Muscle of back (tissue), 3 donors: ENCODE measurements at regions not wholly inside any gene's neighbourhood (a gene's known extent, or its start where the extent isn't known, plus 50 kb on each side); places are given as distances from the start of the nearest gene placed in this dataset.

Experiments used
- DNase-seq, 3 donors: peaks; one replicate each; pipeline versions ENCODE4 v3.0.0 to v3.0.0-alpha.2; 2013

GRCh38 chr11:10641912-10642697 lies 51.5 kb downstream of the IRAG1 start:
- no peak for DNase-seq

DNA sequence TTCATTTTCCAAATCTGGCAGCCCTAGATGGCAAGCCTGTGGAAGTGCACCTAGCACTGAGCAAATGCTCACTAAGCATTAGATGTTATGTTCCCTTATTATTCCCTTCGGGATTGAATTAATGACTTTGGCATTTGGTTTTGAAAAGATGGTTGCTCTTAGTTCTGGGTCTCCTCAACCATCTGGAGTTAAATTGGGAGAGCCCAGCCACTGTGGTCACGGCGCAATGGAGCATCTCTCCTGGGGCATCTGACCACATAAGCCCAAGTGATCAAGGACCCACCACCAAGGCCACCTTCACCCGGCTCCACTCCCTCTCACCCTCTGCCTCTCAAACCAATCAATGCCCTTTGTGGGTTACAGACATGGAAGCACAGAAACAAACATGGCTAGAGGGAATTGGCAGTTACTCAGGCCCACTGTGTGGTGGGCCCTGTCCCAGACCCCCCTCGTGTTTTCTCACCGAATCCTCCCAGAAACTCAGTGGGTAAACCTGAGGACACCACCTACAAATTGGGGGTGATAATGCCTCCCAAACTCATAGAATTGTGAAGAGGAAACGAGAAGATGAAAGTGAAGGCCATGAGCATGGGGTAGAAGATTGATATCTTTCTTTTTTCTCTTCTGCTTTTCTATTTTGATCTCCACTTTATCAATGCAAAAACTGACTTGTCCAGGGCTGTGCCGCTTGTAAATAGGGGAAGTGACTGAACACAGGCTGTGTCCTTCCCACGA lies 52.2 kb downstream of the IRAG1 start:
- no peak for DNase-seq

GRCh38 chr11:10640308-10640707 lies 53.2 kb downstream of the IRAG1 start:
- no peak for DNase-seq

GRCh38 chr11:10639350-10639749 lies 54.2 kb downstream of the IRAG1 start:
- DNase-seq = no peak

- peak; percentile 69 to 90 (median 83) for DNase-seq
Measured at GRCh38 chr11:10638316-10638925, 55.1 kb downstream of the IRAG1 start.

DNA sequence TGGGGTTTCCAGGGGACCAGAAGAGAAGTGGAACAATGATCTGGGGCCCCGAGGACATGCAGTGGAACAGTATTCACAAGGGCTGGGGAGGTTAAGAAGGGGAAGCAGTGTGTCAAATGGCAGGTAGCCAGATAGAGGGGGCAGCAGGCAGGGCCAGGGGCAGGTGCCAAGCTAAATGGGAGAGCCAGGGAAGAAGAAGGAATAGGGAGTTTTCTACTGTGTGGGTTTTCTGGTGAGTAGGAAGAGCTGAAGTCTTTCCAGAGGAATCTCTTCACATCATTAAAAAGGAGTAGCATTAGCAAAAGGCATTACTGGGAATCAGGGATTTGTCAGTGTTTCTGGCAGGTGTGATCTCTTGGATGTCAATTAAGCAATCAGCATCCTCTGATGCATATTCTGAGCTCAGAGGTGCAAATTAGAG lies 55.8 kb downstream of the IRAG1 start:
- DNase-seq = peak in 1 of 3 donors; percentile 54

- no peak for DNase-seq
Measured at GRCh38 chr11:10634407-10634806, 59.1 kb downstream of the IRAG1 start.

DNA sequence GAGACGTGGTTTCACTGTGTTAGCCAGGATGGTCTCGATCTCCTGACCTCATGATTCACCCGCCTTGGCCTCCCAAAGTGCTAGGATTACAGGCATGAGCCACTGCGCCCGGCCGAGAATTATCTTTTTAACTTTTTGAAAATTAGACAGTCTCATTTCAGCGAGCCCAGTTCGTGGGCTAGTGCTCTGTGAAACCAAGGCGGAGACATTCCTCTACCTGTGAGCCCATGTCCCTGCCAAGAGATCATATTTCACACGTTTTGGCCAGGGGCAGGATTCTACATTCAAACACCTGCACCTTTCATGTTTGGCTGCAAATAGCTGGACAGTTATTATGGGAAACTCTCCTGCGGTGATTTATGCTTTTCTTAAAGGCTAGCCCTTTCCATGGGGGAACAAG lies 60.3 kb downstream of the IRAG1 start:
- DNase-seq = no peak

DNA sequence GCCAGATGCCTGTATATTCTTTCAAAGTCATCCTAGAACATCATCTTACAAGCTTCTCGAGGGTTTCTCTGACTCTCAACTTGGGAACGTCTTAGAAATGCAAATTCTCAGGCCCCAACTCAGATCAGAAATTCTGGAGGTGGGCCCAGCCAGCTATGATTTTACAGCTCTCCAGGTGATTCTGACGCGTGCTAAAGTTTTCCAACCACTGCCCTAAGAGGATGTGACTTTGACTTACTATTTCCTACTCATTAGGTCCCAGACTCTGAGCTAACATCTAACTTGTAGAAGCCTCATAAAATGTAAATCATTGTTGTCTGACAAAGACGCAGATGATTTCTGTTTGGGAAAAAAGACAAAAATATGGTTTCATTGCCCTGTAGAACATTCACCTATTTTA lies 61.1 kb downstream of the IRAG1 start:
- no peak for DNase-seq

DNA sequence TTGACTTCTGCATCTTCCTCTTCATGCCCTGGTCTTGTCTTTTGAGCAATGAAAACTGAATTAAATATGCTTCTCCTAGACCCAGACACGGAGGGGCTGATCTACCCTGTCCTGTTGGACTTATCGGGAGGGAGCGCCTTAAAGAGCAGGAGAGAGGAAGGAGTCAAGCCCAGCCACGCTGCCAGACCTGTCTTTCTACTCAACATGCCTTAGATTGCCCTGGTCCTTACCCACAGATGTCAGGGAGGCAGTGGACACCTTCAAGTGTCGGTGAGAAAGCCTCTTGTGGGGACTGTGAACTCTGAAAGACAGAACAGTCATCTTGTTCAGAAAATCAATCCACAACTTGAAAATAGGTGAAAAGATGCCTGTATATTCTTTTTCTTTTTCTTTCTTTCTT lies 61.8 kb downstream of the IRAG1 start:
- no peak for DNase-seq

DNA sequence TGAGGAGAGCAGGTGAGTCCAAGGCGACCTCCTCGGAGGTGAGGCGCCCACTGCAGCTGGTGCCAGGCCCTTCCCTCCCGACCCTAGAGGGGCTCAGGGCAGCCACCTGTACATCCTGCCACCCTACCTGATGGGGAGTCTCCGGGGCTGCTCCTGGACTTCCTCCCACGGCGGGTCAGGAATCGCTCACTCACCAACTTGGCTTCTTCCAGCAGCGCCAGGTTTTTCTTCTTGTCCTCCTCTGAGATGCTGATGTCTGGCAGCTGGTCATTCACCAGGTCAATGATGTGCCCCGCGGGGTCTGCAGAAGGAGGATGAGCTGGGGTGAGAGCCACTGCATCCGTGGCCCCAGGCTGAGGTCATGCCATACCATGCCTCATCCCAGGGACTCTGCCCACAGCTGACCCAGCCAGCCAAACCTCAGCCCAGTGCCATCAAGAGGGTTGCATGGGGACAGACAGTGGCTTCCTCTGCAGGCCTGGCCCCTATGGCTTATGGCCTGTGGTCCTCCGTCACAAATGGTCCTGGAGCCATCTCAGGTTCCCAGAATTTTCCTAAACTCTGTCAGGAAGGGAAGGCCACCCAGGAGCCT lies 61.0 kb upstream of the LYVE1 start:
- no peak for DNase-seq

- no peak for DNase-seq
Measured at GRCh38 chr11:10628508-10629236, 60.2 kb upstream of the LYVE1 start.

DNA sequence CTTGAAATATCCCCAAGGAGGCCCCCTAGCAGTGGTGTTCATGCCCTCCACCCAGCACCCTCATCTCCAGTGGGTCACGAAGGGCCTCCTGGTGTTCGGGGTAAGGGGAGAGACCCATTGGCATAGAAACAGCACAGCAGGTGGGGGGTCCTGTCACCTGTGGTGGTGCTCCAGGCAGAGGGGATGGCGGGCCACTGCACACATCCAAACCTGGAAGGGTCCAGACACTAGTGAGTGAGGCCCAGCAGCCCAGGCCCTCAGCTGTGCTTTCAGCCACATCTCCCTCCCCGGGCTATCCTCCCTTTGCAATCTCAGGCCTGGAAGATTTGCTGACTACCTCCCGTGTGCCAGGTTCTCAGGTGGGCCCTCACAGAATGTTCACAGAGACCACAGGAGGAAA lies 59.4 kb upstream of the LYVE1 start:
- no peak for DNase-seq

DNA sequence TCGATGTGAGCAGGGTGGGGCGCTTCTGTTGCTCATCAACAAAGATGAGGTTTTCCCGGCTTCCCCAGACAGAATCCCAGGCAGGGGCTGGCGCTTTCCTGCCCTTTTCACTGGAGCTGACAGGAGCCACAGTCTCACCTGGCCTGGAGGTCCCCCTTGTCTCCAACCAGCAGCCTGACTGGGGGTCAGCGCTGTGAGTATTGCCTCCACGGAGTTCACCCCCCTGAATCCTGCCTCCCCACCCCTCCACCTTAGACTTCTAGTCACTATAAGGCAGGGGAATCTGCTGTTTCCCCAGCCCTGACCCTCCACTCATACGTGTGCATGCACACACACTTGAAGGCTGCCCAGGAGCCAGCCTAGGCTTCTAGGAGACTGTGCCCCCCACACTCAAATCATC lies 58.8 kb upstream of the LYVE1 start:
- DNase-seq = no peak

DNA sequence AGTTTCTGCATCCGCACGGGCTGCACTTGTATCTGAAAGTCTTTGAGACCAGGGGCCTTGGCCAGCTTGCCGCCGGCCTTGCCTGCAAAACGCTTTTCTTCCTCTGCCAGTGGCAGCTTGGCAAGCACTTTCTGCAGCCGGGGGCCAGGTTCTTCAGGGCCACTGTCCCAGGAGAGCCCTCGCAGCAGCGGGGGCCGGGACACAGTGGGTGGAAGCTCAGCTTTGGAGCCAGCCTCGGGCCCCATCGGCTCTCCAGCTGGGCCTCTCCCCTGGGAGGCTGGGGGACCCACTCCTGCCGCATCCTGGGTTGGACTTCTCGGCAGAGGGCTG lies 57.5 kb upstream of the LYVE1 start:
- DNase-seq = no peak

- no peak for DNase-seq
Measured at GRCh38 chr11:10625281-10625981, 57.0 kb upstream of the LYVE1 start.

GRCh38 chr11:10623797-10624761 lies 55.6 kb upstream of the LYVE1 start:
- DNase-seq = no peak

DNA sequence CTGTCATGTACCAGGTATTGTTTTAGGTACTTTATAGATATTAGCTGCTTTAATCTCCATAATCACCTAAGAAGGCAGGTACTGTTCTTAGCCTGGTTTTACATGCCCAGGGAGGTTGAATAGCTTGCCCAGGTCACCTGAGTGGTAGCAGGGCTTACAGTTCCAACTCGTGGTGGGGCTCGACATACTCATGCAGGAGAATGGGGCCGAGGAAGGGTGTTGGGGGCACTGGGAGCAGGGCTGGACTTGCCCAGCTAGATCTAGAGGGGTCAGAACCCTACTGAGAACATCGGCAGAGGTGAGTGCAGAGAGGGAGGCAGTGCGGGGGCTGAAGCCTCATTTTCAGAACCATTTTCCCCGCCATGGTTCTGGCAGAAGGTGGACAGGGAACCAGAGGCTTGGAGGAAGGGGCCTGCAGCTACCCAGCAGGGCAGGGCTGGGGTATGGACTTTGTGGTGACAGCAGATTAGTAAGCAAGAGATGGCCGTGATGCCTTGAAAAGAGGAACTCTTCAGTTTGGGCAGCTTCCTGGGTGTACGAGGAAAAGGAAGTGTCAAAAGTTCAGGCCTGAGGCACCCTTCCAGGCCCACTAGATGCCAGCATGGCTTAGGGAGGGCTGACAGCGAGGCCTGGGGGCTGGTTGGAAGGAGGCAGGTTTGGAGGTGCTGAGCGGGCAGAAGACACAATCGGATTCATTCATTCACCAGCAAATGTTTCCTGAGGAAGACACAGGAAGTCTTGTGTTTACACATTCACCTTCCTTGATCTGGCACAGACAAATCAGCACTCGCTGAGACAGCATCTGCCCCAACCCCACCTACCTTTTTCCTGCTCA lies 54.7 kb upstream of the LYVE1 start:
- DNase-seq = peak in 1 of 3 donors; percentile 47

DNA sequence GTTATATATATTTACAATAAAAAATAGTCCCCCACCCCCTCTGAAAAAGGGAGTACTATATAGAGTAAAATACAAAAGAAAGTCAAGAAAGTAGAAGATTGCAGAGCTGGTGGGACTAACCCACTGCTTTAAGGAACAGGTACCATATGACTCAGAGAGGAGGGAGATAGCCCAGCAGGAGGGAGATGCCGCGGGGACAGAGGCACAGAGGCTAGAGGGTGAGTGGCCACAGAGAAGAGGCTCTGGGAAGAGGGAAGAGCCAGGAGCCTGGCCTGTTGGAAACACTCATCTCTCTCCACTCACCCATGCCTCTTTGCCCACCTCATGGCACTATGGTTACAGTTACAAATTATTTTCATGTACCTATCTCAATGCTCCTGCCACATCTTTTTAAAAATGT lies 53.6 kb upstream of the LYVE1 start:
- no peak for DNase-seq
